ENCODE measurements at regions not wholly inside any gene's neighbourhood (a gene's known extent, or its start where the extent isn't known, plus 50 kb on each side); places are given as distances from the start of the nearest gene placed in this dataset.

GRCh38 chr3:55330355-55330754 lies 156.8 kb downstream of the WNT5A start:
- DNase-seq (ENCODE audit: low spot score, unreplicated experiment) = no peak
- H3K36me3 Mint-ChIP-seq (ENCODE audit: insufficient read depth) = no peaks in the 10 kb centered on the region
- no peak overlapping the region for H3K4me3 Mint-ChIP-seq (ENCODE audit: low read depth)
- H3K4me1 Mint-ChIP-seq (ENCODE audit: low read depth) = no peaks in the 10 kb centered on the region
- H3K27me3 Mint-ChIP-seq = peaks cover under 1% of the 10 kb centered on the region
- no peak overlapping the region for H3K27ac Mint-ChIP-seq
- H3K9me3 Mint-ChIP-seq (ENCODE audit: low read depth) = no peaks in the 10 kb centered on the region
- no peak for TF ChIP-seq CTCF (IDR thresholded peaks at IDR 0.05; ENCODE audit: unreplicated experiment)

- no peaks in the 10 kb centered on the region for H3K4me1 Mint-ChIP-seq (ENCODE audit: low read depth)
- DNase-seq (ENCODE audit: low spot score, unreplicated experiment) = no peak
- H3K27me3 Mint-ChIP-seq = peaks cover 2% of the 10 kb centered on the region
- H3K36me3 Mint-ChIP-seq (ENCODE audit: insufficient read depth) = no peaks in the 10 kb centered on the region
- no peak for TF ChIP-seq CTCF (IDR thresholded peaks at IDR 0.05; ENCODE audit: unreplicated experiment)
- H3K4me3 Mint-ChIP-seq (ENCODE audit: low read depth) = no peak overlapping the region
- no peaks in the 10 kb centered on the region for H3K9me3 Mint-ChIP-seq (ENCODE audit: low read depth)
- no peak overlapping the region for H3K27ac Mint-ChIP-seq
Observed at GRCh38 chr3:55329849-55330248, 157.3 kb downstream of the WNT5A start.

- peaks cover 2% of the 10 kb centered on the region for H3K27me3 Mint-ChIP-seq
- H3K27ac Mint-ChIP-seq = no peak overlapping the region
- no peaks in the 10 kb centered on the region for H3K9me3 Mint-ChIP-seq (ENCODE audit: low read depth)
- DNase-seq (ENCODE audit: low spot score, unreplicated experiment) = no peak
- no peak for TF ChIP-seq CTCF (IDR thresholded peaks at IDR 0.05; ENCODE audit: unreplicated experiment)
- H3K4me3 Mint-ChIP-seq (ENCODE audit: low read depth) = no peak overlapping the region
- H3K4me1 Mint-ChIP-seq (ENCODE audit: low read depth) = no peaks in the 10 kb centered on the region
- H3K36me3 Mint-ChIP-seq (ENCODE audit: insufficient read depth) = no peaks in the 10 kb centered on the region
Observed at GRCh38 chr3:55327131-55327920, 159.8 kb downstream of the WNT5A start.

- no peak overlapping the region for H3K4me3 Mint-ChIP-seq (ENCODE audit: low read depth)
- no peak for TF ChIP-seq CTCF (IDR thresholded peaks at IDR 0.05; ENCODE audit: unreplicated experiment)
Observed at GRCh38 chr3:55322638-55323037, 164.5 kb downstream of the WNT5A start.

GRCh38 chr3:55320928-55321327 lies 166.2 kb downstream of the WNT5A start:
- no peaks in the 10 kb centered on the region for H3K4me1 Mint-ChIP-seq (ENCODE audit: low read depth)
- DNase-seq (ENCODE audit: low spot score, unreplicated experiment) = no peak
- H3K4me3 Mint-ChIP-seq (ENCODE audit: low read depth) = no peak overlapping the region
- no peak for TF ChIP-seq CTCF (IDR thresholded peaks at IDR 0.05; ENCODE audit: unreplicated experiment)
- no peak overlapping the region for H3K27ac Mint-ChIP-seq
- H3K36me3 Mint-ChIP-seq (ENCODE audit: insufficient read depth) = no peaks in the 10 kb centered on the region
- H3K9me3 Mint-ChIP-seq (ENCODE audit: low read depth) = no peaks in the 10 kb centered on the region
- peaks cover 2% of the 10 kb centered on the region for H3K27me3 Mint-ChIP-seq

More at GRCh38 chr3:55322638-55323037, 164.5 kb downstream of the WNT5A start:
- H3K27me3 Mint-ChIP-seq = peaks cover 2% of the 10 kb centered on the region
- H3K9me3 Mint-ChIP-seq (ENCODE audit: low read depth) = no peaks in the 10 kb centered on the region
- DNase-seq (ENCODE audit: low spot score, unreplicated experiment) = no peak
- no peaks in the 10 kb centered on the region for H3K4me1 Mint-ChIP-seq (ENCODE audit: low read depth)
- no peaks in the 10 kb centered on the region for H3K36me3 Mint-ChIP-seq (ENCODE audit: insufficient read depth)
- no peak overlapping the region for H3K27ac Mint-ChIP-seq
